ENCODE measurements at regions not wholly inside any gene's neighbourhood (a gene's known extent, or its start where the extent isn't known, plus 50 kb on each side); places are given as distances from the start of the nearest gene placed in this dataset.

- intact Hi-C loops (cut with DNase I; ENCODE audit: low total_unique reads), result no loop called here
- 29 to 49% methylated on average over 4 of the region's 4 CpGs for WGBS, 2 donors
- TF ChIP-seq POLR2A (IDR thresholded peaks at IDR 0.05), result no peak
- no peak for TF ChIP-seq CTCF (IDR thresholded peaks at IDR 0.05)
- H3K4me3 ChIP-seq (ENCODE audit: low read depth, poor library complexity, severe bottlenecking), result no peak overlapping the region
- DNase-seq (ENCODE audit: low spot score in 2 of 2), result no peak
Observed at GRCh38 chr17:6244796-6245195, 174.6 kb downstream of the WSCD1 start.

GRCh38 chr17:6244253-6244652, 174.1 kb downstream of the WSCD1 start:
- H3K4me3 ChIP-seq (ENCODE audit: low read depth, poor library complexity, severe bottlenecking), result no peak overlapping the region
- intact Hi-C loops (cut with DNase I; ENCODE audit: low total_unique reads), result no loop called here
- TF ChIP-seq CTCF (IDR thresholded peaks at IDR 0.05), result no peak
- no peak for TF ChIP-seq POLR2A (IDR thresholded peaks at IDR 0.05)
- DNase-seq (ENCODE audit: low spot score in 2 of 2), result no peak
- WGBS, 2 donors, result 54 to 57% methylated on average over 5 of the region's 5 CpGs

- intact Hi-C loops (cut with DNase I; ENCODE audit: low total_unique reads), result no loop called here
- no peak for DNase-seq (ENCODE audit: low spot score in 2 of 2)
- no peak overlapping the region for H3K4me3 ChIP-seq (ENCODE audit: low read depth, poor library complexity, severe bottlenecking)
- TF ChIP-seq POLR2A (IDR thresholded peaks at IDR 0.05) (no peak), CTCF (IDR thresholded peaks at IDR 0.05) (no peak)
Observed at GRCh38 chr17:6243186-6243585, 173.0 kb downstream of the WSCD1 start.

- DNase-seq (ENCODE audit: low spot score in 2 of 2), result no peak
- TF ChIP-seq POLR2A (IDR thresholded peaks at IDR 0.05) (no peak), CTCF (IDR thresholded peaks at IDR 0.05) (no peak)
- H3K4me3 ChIP-seq (ENCODE audit: low read depth, poor library complexity, severe bottlenecking), result no peak overlapping the region
- intact Hi-C loops (cut with DNase I; ENCODE audit: low total_unique reads), result no loop called here
- WGBS, 2 donors, result 44 to 69% methylated on average over 4 of the region's 4 CpGs
Observed at GRCh38 chr17:6241996-6242395, 171.8 kb downstream of the WSCD1 start.

- intact Hi-C loops (cut with DNase I; ENCODE audit: low total_unique reads), result no loop called here
- H3K4me3 ChIP-seq (ENCODE audit: low read depth, poor library complexity, severe bottlenecking), result no peak overlapping the region
- 58 to 65% methylated on average over 6 of the region's 6 CpGs for WGBS, 2 donors
- TF ChIP-seq CTCF (IDR thresholded peaks at IDR 0.05) (no peak), POLR2A (IDR thresholded peaks at IDR 0.05) (no peak)
- no peak for DNase-seq (ENCODE audit: low spot score in 2 of 2)
Observed at GRCh38 chr17:6241381-6241780, 171.2 kb downstream of the WSCD1 start.

GRCh38 chr17:6240601-6241000, 170.4 kb downstream of the WSCD1 start:
- 77 to 81% methylated on average over 10 of the region's 10 CpGs for WGBS, 2 donors
- H3K4me3 ChIP-seq (ENCODE audit: low read depth, poor library complexity, severe bottlenecking), result no peak overlapping the region
- TF ChIP-seq CTCF (IDR thresholded peaks at IDR 0.05), result no peak
- TF ChIP-seq POLR2A (IDR thresholded peaks at IDR 0.05), result no peak
- intact Hi-C loops (cut with DNase I; ENCODE audit: low total_unique reads), result no loop called here
- peak in 1 of 2 donors; percentile 63 for DNase-seq (ENCODE audit: low spot score in 2 of 2)

Measured in lower leg skin (tissue), 4 donors.